ENCODE measurements at regions not wholly inside any gene's neighbourhood (a gene's known extent, or its start where the extent isn't known, plus 50 kb on each side); places are given as distances from the start of the nearest gene placed in this dataset.

GRCh38 chr18:49691177-49691608 is 122.1 kb downstream of the ACAA2 start:
- 5% methylated on average over 2 of the region's 2 CpGs for WGBS (ENCODE audit: low lambda C conversion rate)
- Histone ChIP-seq H3K9me2 (no peaks in the 10 kb centered on the region), H3K79me2 (ENCODE audit: insufficient read depth) (no peaks in the 10 kb centered on the region), H3K27ac (ENCODE audit: low read depth in 2 of 2, low read length in 1 of 2) (peak overlapping the region in 1 of 2 experiments; percentile 99; a peak in 2 of 4 replicates), H3K9me3 (peaks cover 6% of the 10 kb centered on the region; the same call in 1 of the 2 replicates), H3K9ac (peak overlapping the region; percentile 75; the same call in 1 of the 2 replicates), H3F3A (replicated peaks; ENCODE audit: insufficient read depth) (peaks cover 38% of the 10 kb centered on the region), H3K27me3 (ENCODE audit: insufficient read depth) (no peaks in the 10 kb centered on the region), H2AFZ (ENCODE audit: low read depth) (no peak overlapping the region), H4K20me1 (ENCODE audit: insufficient read depth) (no peaks in the 10 kb centered on the region; the same call in 1 of the 2 replicates), H3K36me3 (replicated peaks in 1 of 2; ENCODE audit: control insufficient read depth in 1 of 2, insufficient read depth in 2 of 2, low read length in 1 of 2) (no peaks in the 10 kb centered on the region), H3K4me2 (peak overlapping the region; percentile 63), H3K4me3 (ENCODE audit: low read depth in 2 of 2, low read length in 1 of 2) (no peak overlapping the region), H3K4me1 (ENCODE audit: control insufficient read depth in 1 of 2, insufficient read depth in 2 of 2, low read depth in 1 of 2, low read length in 1 of 2) (peaks cover 0 to 6% of the 10 kb centered on the region in 2 experiments; a peak in 2 of 4 replicates)
- POLR2A ChIA-PET = no interaction called here
- no peak for DNase-seq
- CTCF ChIA-PET = interaction anchor here (0.6 to 1.1 kb wide), 2 partner anchors 11 to 167 kb away, joined by 3 to 5 read pairs; no protein-coding TSS in a partner anchor
- TF ChIP-seq FOXJ3 (CRISPR knock-in tag; IDR thresholded peaks at IDR 0.05) (no peak), TAF1 (IDR thresholded peaks at IDR 0.05; ENCODE audit: borderline replicate concordance, low read depth, low read length) (no peak), EZH2phosphoT487 (IDR thresholded peaks at IDR 0.05; ENCODE audit: borderline replicate concordance, low read depth) (no peak), CTCF (IDR thresholded peaks at IDR 0.05) (no peak), CHD2 (IDR thresholded peaks at IDR 0.05; ENCODE audit: low read length, partially characterized antibody) (no peak), USF1 (IDR thresholded peaks at IDR 0.05; ENCODE audit: borderline replicate concordance, low read depth) (0 out of 2 replicates have a peak, but pooled peaks have one; percentile 15), USF2 (IDR thresholded peaks at IDR 0.05; ENCODE audit: borderline replicate concordance, low read depth, low read length) (no peak), JUND (IDR thresholded peaks at IDR 0.05) (peak; percentile 94), PBX3 (IDR thresholded peaks at IDR 0.05) (peak; percentile 78), GABPA (IDR thresholded peaks at IDR 0.05; ENCODE audit: low read depth) (peak; percentile 42), TCF12 (IDR thresholded peaks at IDR 0.05) (peak; percentile 94), YY1 (IDR thresholded peaks at IDR 0.05; ENCODE audit: low read depth) (peak; percentile 43; the same call in 1 of the 2 replicates), IRF3 (IDR thresholded peaks at IDR 0.05; ENCODE audit: low read depth, low read length) (no peak), SIN3A (IDR thresholded peaks at IDR 0.05; ENCODE audit: borderline replicate concordance, low read depth, low read length) (no peak), FOXM1 (IDR thresholded peaks at IDR 0.05; ENCODE audit: low read depth) (peak; percentile 87), RXRA (IDR thresholded peaks at IDR 0.05; ENCODE audit: borderline replicate concordance, low read depth) (peak; percentile 89), FOSL2 (IDR thresholded peaks at IDR 0.05; ENCODE audit: borderline replicate concordance, low read depth) (peak; percentile 92), MAX (IDR thresholded peaks at IDR 0.05; ENCODE audit: low read depth) (peak; percentile 81), RAD21 (IDR thresholded peaks at IDR 0.05; ENCODE audit: low read length) (no peak), REST (IDR thresholded peaks at IDR 0.05; ENCODE audit: low read depth, low read length) (peak; percentile 62; the same call in 1 of the 2 replicates), POLR2AphosphoS5 (IDR thresholded peaks at IDR 0.05; ENCODE audit: low read depth, low read length) (peak; percentile 20; the same call in 1 of the 2 replicates)
